ENCODE measurements at regions not wholly inside any gene's neighbourhood (a gene's known extent, or its start where the extent isn't known, plus 50 kb on each side); places are given as distances from the start of the nearest gene placed in this dataset.

GRCh38 chr3:178085817-178086123, 450.5 kb upstream of the KCNMB2 start:
- DNase-seq (ENCODE audit: low read depth), result no peak
- H3K4me3 ChIP-seq (ENCODE audit: low read depth, low read length), result no peak overlapping the region
- TF ChIP-seq, protein P1, sequence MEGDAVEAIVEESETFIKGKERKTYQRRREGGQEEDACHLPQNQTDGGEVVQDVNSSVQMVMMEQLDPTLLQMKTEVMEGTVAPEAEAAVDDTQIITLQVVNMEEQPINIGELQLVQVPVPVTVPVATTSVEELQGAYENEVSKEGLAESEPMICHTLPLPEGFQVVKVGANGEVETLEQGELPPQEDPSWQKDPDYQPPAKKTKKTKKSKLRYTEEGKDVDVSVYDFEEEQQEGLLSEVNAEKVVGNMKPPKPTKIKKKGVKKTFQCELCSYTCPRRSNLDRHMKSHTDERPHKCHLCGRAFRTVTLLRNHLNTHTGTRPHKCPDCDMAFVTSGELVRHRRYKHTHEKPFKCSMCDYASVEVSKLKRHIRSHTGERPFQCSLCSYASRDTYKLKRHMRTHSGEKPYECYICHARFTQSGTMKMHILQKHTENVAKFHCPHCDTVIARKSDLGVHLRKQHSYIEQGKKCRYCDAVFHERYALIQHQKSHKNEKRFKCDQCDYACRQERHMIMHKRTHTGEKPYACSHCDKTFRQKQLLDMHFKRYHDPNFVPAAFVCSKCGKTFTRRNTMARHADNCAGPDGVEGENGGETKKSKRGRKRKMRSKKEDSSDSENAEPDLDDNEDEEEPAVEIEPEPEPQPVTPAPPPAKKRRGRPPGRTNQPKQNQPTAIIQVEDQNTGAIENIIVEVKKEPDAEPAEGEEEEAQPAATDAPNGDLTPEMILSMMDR (IDR thresholded peaks at IDR 0.05; ENCODE audit: insufficient read depth, low read depth, low read length), result no peak

DNA sequence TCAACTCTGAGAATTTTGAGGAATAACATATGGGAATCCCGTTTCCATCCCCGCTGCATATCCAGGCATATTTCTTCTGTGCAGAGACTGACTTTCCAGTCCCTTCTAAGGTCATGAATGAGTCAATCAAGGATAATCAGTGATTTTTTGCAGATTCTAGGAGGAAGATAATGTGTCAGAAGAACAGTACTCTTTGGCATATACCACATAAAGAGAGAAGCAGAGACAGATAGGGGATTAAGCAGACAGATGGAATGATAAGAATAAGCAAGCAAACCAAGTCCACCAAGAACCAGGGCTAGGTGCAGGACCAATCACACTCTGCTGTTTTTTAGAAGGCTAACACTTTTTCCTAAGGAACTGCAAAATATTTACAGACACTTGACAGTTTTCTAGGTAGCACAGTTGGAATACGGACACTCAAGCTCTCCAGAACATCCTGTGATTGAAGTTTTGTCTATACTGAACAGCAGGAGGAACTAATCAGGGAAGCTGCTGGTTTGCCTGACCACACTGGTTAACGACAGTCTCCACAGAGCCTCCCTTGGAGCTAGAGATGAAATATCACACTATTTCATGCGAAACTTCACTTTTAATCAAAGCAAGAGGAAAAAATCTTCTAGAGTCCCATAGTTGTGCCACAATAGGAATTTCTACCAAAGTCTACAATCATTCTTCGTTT, 450.0 kb upstream of the KCNMB2 start:
- H3K4me3 ChIP-seq (ENCODE audit: low read depth, low read length), result no peak overlapping the region
- TF ChIP-seq, protein P1 (IDR thresholded peaks at IDR 0.05; ENCODE audit: insufficient read depth, low read depth, low read length), result no peak
- no peak for DNase-seq (ENCODE audit: low read depth)

DNA sequence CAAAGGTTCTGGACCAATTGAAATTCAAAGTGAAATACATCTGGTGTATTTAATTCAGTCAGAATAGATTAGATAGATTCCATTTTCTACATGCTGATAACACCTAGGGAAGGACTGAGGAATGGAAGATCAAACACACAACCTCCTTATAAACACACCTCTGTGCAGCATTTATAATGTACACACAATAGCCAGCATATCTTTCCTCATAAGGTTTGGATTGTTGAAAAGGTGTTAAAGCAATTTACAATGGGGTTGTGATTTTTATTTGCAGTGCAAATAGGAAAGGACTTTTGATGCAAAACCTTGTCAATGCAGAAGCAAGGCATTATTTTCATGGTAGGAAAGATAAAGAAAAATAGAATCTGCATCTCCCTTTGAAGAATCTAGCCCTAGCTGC, 448.9 kb upstream of the KCNMB2 start:
- DNase-seq (ENCODE audit: low read depth), result no peak
- TF ChIP-seq, protein P1 (IDR thresholded peaks at IDR 0.05; ENCODE audit: insufficient read depth, low read depth, low read length), result no peak
- H3K4me3 ChIP-seq (ENCODE audit: low read depth, low read length), result no peak overlapping the region

DNA sequence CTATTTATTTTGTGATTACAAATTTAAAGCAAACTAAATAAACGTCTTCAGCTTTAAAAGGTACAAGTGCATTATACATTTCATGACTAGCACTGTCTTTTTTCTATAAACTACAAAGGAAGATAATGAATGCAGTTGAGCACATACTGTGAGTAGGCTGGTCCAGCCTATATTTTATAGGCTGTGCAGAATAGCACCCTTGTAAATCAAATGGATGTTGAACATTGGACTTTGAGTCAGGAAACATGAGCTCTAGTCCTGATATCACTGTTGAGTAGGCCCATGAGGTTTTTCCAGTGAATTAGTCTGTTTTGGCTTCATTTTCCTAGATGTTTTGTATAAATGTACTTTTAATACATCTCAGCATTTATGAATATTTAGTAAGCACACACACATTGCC, 447.3 kb upstream of the KCNMB2 start:
- no peak overlapping the region for H3K4me3 ChIP-seq (ENCODE audit: low read depth, low read length)
- TF ChIP-seq, protein P1 (IDR thresholded peaks at IDR 0.05; ENCODE audit: insufficient read depth, low read depth, low read length), result no peak
- DNase-seq (ENCODE audit: low read depth), result no peak

DNA sequence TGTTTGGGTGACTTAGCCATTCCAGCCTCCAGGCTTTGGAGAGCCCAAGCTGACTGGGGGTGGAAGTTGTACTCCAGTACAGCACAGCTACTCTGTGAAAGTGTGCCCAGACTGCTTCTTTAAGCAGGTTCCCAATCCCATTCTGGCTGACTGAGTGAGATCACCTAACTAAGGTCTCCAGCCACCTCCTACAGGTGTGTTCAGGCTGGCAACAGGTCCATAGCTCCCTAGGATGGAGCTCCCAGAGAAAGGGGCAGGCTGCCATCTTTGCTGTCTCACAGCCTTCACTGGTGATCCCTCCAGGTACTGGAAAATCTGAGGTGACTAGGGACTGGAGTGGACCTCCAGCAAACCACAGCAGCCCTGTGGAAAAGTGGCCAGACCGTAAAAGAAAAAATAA, 445.3 kb upstream of the KCNMB2 start:
- TF ChIP-seq, protein P1 (IDR thresholded peaks at IDR 0.05; ENCODE audit: insufficient read depth, low read depth, low read length), result no peak
- no peak overlapping the region for H3K4me3 ChIP-seq (ENCODE audit: low read depth, low read length)
- DNase-seq (ENCODE audit: low read depth), result no peak

DNA sequence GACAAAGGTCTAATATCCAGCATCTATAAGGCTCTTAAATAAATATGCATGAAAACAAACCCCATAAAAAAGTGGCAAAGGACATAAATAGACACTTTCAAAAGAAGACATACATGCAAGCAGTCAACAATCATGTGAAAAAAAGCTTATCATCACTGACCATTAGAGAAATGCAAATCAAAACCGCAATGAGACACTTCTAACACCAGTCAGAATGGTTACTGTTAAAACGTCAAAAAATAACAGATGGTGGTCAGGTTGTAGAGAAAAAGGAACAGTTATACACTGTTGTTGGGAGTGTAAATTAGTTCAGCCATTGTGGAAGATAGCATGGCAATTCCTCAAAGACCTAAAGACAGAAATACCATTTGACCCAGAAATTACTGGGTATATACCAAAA, 440.7 kb upstream of the KCNMB2 start:
- DNase-seq (ENCODE audit: low read depth), result no peak
- no peak overlapping the region for H3K4me3 ChIP-seq (ENCODE audit: low read depth, low read length)
- TF ChIP-seq, protein P1 (IDR thresholded peaks at IDR 0.05; ENCODE audit: insufficient read depth, low read depth, low read length), result no peak

GRCh38 chr3:178096955-178097354, 439.3 kb upstream of the KCNMB2 start:
- TF ChIP-seq, protein P1 (IDR thresholded peaks at IDR 0.05; ENCODE audit: insufficient read depth, low read depth, low read length), result no peak
- no peak overlapping the region for H3K4me3 ChIP-seq (ENCODE audit: low read depth, low read length)

More at GRCh38 chr3:178096955-178097354, 439.3 kb upstream of the KCNMB2 start:
- no peak for DNase-seq (ENCODE audit: low read depth)
